Nephron progenitor cell (in vitro differentiated cells): ENCODE measurements at regions not wholly inside any gene's neighbourhood (a gene's known extent, or its start where the extent isn't known, plus 50 kb on each side); places are given as distances from the start of the nearest gene placed in this dataset.
"Not testable (repeated sequence)": the region's sequence is repeated elsewhere in the genome, so short reads cannot be mapped to it uniquely, and the experiment has no call there.

Experiments used
- DNase-seq: peaks from one replicate; pipeline ENCODE4 v3.0.0; 2021
- H3K27ac Mint-ChIP-seq: 2 replicates; pipeline ENCODE4 v1.8.0; 2021; ENCODE audit warnings: mild to moderate bottlenecking, moderate library complexity, mixed read lengths
- H3K27me3 Mint-ChIP-seq: 2 replicates; pipeline ENCODE4 v1.8.0; 2021; ENCODE audit warnings: mild to moderate bottlenecking, low read depth, mixed read lengths; ENCODE audit not compliant: poor library complexity
- H3K36me3 Mint-ChIP-seq: 2 replicates; pipeline ENCODE4 v1.8.0; 2021; ENCODE audit warnings: low read depth, mixed read lengths
- H3K4me1 Mint-ChIP-seq: 2 replicates; pipeline ENCODE4 v1.8.0; 2021; ENCODE audit warnings: mixed read lengths
- H3K4me3 Mint-ChIP-seq: 2 replicates; pipeline ENCODE4 v1.8.0; 2021; ENCODE audit warnings: mild to moderate bottlenecking, moderate library complexity, mixed read lengths
- H3K9me3 Mint-ChIP-seq: 2 replicates; pipeline ENCODE4 v1.8.0; 2021; ENCODE audit warnings: mild to moderate bottlenecking, moderate library complexity, mixed read lengths
- CTCF ChIP-seq: fragments of 200-600 bp; sonication (generic); IDR thresholded peaks from 2 replicates; pipeline ENCODE4 v1.5.0; 2021; ENCODE audit warnings: antibody characterized with exemption

- TF ChIP-seq CTCF = no peak
- DNase-seq = no peak
- no peak overlapping the region for H3K4me3 Mint-ChIP-seq
- no peak overlapping the region for H3K27ac Mint-ChIP-seq
- H3K4me1 Mint-ChIP-seq = peaks cover 26% of the 10 kb centered on the region
- H3K36me3 Mint-ChIP-seq = no peaks in the 10 kb centered on the region
- peaks cover 71% of the 10 kb centered on the region for H3K27me3 Mint-ChIP-seq
- H3K9me3 Mint-ChIP-seq = no peaks in the 10 kb centered on the region
Observed at GRCh38 chr1:47491341-47491753, 53.5 kb downstream of the FOXD2 start.

- TF ChIP-seq CTCF = no peak
Observed at GRCh38 chr1:47495176-47495713, 57.4 kb downstream of the FOXD2 start.

GRCh38 chr1:47498551-47498950 lies 60.7 kb downstream of the FOXD2 start:
- no peak for DNase-seq
- Mint-ChIP-seq H3K27me3 (peaks cover 68% of the 10 kb centered on the region), H3K27ac (no peak overlapping the region), H3K4me3 (no peak overlapping the region), H3K9me3 (no peaks in the 10 kb centered on the region), H3K36me3 (no peaks in the 10 kb centered on the region), H3K4me1 (peaks cover 43% of the 10 kb centered on the region)
- no peak for TF ChIP-seq CTCF

More at GRCh38 chr1:47495176-47495713, 57.4 kb downstream of the FOXD2 start:
- no peak overlapping the region for H3K27ac Mint-ChIP-seq
- no peaks in the 10 kb centered on the region for H3K36me3 Mint-ChIP-seq
- H3K4me1 Mint-ChIP-seq = peaks cover 27% of the 10 kb centered on the region
- H3K27me3 Mint-ChIP-seq = peaks cover 87% of the 10 kb centered on the region
- H3K4me3 Mint-ChIP-seq = no peak overlapping the region
- H3K9me3 Mint-ChIP-seq = no peaks in the 10 kb centered on the region
- no peak for DNase-seq

- no peak for TF ChIP-seq CTCF
- Mint-ChIP-seq H3K4me1 (peaks cover 39% of the 10 kb centered on the region), H3K4me3 (no peak overlapping the region), H3K27ac (no peak overlapping the region), H3K36me3 (no peaks in the 10 kb centered on the region), H3K27me3 (peaks cover 59% of the 10 kb centered on the region), H3K9me3 (no peaks in the 10 kb centered on the region)
- DNase-seq = no peak
Observed at GRCh38 chr1:47501069-47501468, 63.2 kb downstream of the FOXD2 start.

GRCh38 chr1:47502746-47503370 lies 65.0 kb downstream of the FOXD2 start:
- H3K27me3 Mint-ChIP-seq = peaks cover 56% of the 10 kb centered on the region
- H3K4me1 Mint-ChIP-seq = peaks cover 50% of the 10 kb centered on the region
- H3K4me3 Mint-ChIP-seq = peak overlapping the region; percentile 1
- H3K9me3 Mint-ChIP-seq = no peaks in the 10 kb centered on the region
- no peaks in the 10 kb centered on the region for H3K36me3 Mint-ChIP-seq
- no peak overlapping the region for H3K27ac Mint-ChIP-seq
- DNase-seq = peak; percentile 58
- TF ChIP-seq CTCF = no peak

- H3K9me3 Mint-ChIP-seq, DNase-seq, H3K4me3 Mint-ChIP-seq, H3K36me3 Mint-ChIP-seq, H3K27ac Mint-ChIP-seq: not testable (repeated sequence)
- H3K4me1 Mint-ChIP-seq = peaks cover 63% of the 10 kb centered on the region
- H3K27me3 Mint-ChIP-seq = peaks cover 44% of the 10 kb centered on the region
Observed at GRCh38 chr1:47504840-47505239, 67.0 kb downstream of the FOXD2 start.
